ENCODE measurements at regions not wholly inside any gene's neighbourhood (a gene's known extent, or its start where the extent isn't known, plus 50 kb on each side); places are given as distances from the start of the nearest gene placed in this dataset.

DNA sequence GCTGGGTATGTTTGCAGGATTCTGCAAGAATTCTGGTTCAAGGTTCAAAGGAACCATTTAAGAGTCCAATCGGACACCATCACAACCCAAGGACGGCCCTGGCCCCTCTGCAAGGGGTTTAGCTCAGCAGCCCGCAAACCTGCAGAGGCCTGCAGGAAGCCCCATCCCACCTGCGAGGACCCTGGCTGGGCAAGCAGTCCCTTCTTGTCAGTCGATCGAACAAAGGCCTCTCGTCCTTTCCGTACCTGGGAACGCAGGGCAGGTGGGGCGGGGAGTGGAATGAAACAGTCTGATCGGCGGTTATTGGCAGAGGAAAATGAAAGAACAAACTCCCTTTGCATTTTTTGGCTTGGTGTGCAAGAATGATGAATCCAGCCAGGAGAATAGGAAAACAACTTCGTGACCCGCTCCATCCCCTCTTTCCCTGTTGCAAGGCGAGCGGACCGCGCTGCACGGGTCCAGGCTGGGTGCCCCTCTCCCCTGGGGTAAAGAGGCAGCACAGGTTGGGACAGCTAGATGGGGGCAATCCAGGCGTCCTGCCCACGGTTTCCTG lies 73.7 kb downstream of the INSIG1 start:
- TF ChIP-seq, protein P1, sequence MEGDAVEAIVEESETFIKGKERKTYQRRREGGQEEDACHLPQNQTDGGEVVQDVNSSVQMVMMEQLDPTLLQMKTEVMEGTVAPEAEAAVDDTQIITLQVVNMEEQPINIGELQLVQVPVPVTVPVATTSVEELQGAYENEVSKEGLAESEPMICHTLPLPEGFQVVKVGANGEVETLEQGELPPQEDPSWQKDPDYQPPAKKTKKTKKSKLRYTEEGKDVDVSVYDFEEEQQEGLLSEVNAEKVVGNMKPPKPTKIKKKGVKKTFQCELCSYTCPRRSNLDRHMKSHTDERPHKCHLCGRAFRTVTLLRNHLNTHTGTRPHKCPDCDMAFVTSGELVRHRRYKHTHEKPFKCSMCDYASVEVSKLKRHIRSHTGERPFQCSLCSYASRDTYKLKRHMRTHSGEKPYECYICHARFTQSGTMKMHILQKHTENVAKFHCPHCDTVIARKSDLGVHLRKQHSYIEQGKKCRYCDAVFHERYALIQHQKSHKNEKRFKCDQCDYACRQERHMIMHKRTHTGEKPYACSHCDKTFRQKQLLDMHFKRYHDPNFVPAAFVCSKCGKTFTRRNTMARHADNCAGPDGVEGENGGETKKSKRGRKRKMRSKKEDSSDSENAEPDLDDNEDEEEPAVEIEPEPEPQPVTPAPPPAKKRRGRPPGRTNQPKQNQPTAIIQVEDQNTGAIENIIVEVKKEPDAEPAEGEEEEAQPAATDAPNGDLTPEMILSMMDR (IDR thresholded peaks at IDR 0.05; ENCODE audit: control extremely low read depth, extremely low read depth), result no peak
- no peak for ATAC-seq (ENCODE audit: insufficient read depth, low FRiP score)
- Histone ChIP-seq H3K36me3 (ENCODE audit: control insufficient read depth in 4 of 4, insufficient read depth in 4 of 4, low read length in 4 of 4) (no peaks in the 10 kb centered on the region), H3K27ac (ENCODE audit: low read depth in 1 of 2, low read length in 1 of 2) (no peak overlapping the region), H3K4me1 (ENCODE audit: control insufficient read depth in 5 of 5, insufficient read depth in 5 of 5, low read length in 5 of 5) (peaks cover 0 to 23% (median 8%) of the 10 kb centered on the region in 5 donors), H3K27me3 (ENCODE audit: control insufficient read depth in 3 of 3, insufficient read depth in 3 of 3, low read length in 2 of 3) (peaks cover 7 to 76% (median 63%) of the 10 kb centered on the region in 3 donors), H3K9ac (ENCODE audit: insufficient read depth in 1 of 2, low read length in 2 of 2) (no peak overlapping the region), H3K9me3 (ENCODE audit: control insufficient read depth in 4 of 4, insufficient read depth in 3 of 4, low read length in 3 of 4) (peaks cover 0 to 4% (median 0%) of the 10 kb centered on the region in 4 donors), H3K4me3 (no peak overlapping the region)
- no peak for DNase-seq
- 16 to 25% methylated on average over 21 of the region's 21 CpGs for WGBS, 2 donors

DNA sequence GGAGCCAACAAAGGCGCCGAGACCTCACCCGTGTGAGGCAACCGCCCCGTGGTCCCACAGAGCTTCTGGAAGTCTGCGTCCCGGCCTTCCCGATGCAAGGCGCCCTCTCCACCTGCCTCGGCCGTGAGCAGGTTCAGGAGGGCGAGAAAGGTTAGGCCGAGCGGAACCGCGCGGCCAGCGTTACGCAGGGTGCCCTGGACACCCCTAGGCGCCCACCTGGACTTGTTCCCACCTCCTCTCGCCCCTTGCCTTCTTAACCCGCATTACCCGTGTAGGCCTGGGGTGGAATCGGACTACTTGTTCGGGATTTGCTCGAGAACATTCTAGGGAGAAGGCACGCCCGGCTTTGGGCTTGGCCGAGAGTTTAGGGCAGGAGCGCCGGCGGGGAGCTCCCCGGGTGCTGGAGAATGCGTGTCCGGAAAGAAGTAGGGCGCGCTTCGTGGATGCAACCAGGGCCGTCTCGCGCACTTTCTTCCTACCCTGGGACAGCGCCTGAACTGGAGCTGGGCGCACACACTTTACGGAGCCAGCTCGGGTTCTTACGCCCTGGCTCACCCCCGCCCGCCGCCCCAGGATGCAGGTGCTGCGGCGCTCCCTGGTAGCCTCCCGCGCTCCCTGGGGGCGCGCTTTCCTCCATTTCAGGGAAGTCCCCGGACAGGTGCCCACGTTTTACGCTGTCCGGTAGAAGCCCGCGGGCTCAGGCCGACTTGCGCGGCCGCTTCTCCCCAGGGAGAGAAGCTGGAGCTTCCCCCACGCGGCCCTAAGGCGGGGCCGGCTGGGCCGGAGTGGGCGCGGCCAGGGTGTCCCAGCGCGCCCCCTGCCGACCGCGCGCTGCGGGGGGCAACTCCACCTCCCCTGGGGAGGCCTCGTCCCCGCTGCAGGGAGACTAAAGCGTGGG lies 74.5 kb downstream of the INSIG1 start:
- DNase-seq (no peak), ATAC-seq (ENCODE audit: insufficient read depth, low FRiP score) (no peak)
- Histone ChIP-seq H3K4me3 (no peak overlapping the region), H3K9me3 (ENCODE audit: control insufficient read depth in 4 of 4, insufficient read depth in 3 of 4, low read length in 3 of 4) (peaks cover 0 to 4% (median 0%) of the 10 kb centered on the region in 4 donors), H3K36me3 (ENCODE audit: control insufficient read depth in 4 of 4, insufficient read depth in 4 of 4, low read length in 4 of 4) (no peaks in the 10 kb centered on the region), H3K4me1 (ENCODE audit: control insufficient read depth in 5 of 5, insufficient read depth in 5 of 5, low read length in 5 of 5) (peaks cover 0 to 24% (median 8%) of the 10 kb centered on the region in 5 donors), H3K27ac (ENCODE audit: low read depth in 1 of 2, low read length in 1 of 2) (no peak overlapping the region), H3K27me3 (ENCODE audit: control insufficient read depth in 3 of 3, insufficient read depth in 3 of 3, low read length in 2 of 3) (peaks cover 7 to 83% (median 70%) of the 10 kb centered on the region in 3 donors), H3K9ac (ENCODE audit: insufficient read depth in 1 of 2, low read length in 2 of 2) (no peak overlapping the region)
- 2 to 3% methylated on average over 79 to 82 of the region's 82 CpGs for WGBS, 2 donors
- TF ChIP-seq, protein P1 (IDR thresholded peaks at IDR 0.05; ENCODE audit: control extremely low read depth, extremely low read depth), result no peak

DNA sequence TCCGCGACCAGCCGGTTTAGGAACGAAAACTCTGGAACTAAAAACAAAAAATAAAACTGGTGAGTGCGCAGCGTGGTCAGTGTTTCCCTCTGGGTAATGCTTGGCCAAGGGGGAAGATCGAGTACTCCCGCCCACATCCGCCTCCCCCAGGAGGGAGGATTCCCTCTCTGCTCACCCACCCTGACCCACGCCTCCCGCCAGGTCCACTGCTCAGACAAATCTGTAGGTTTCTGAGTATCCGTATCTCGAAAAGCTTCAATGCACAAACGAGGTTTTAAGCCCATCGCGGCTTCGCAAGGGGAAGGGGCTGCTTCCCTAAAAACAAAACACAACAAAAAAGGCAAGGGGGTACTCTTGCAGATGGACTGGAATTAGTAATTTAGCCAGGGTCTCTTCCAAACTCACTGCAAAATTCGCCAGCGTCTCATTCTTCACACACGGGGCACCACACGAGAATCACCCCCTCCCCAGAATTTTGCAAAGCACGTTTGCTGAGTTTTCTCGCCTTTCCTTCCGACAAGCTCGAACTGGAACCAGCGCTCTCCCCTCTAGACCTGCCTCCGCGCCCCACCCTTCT lies 75.2 kb downstream of the INSIG1 start:
- no peak overlapping the region for H3K27ac ChIP-seq (ENCODE audit: low read depth in 1 of 2, low read length in 1 of 2)
- peaks cover 0 to 29% (median 8%) of the 10 kb centered on the region in 5 donors for H3K4me1 ChIP-seq (ENCODE audit: control insufficient read depth in 5 of 5, insufficient read depth in 5 of 5, low read length in 5 of 5)
- 3 to 6% methylated on average over 28 of the region's 28 CpGs for WGBS, 2 donors
- no peak overlapping the region for H3K4me3 ChIP-seq
- no peak for ATAC-seq (ENCODE audit: insufficient read depth, low FRiP score)
- no peak for DNase-seq
- peaks cover 7 to 89% (median 75%) of the 10 kb centered on the region in 3 donors for H3K27me3 ChIP-seq (ENCODE audit: control insufficient read depth in 3 of 3, insufficient read depth in 3 of 3, low read length in 2 of 3)
- no peak overlapping the region for H3K9ac ChIP-seq (ENCODE audit: insufficient read depth in 1 of 2, low read length in 2 of 2)
- peaks cover 0 to 4% (median 0%) of the 10 kb centered on the region in 4 donors for H3K9me3 ChIP-seq (ENCODE audit: control insufficient read depth in 4 of 4, insufficient read depth in 3 of 4, low read length in 3 of 4)
- H3K36me3 ChIP-seq (ENCODE audit: control insufficient read depth in 4 of 4, insufficient read depth in 4 of 4, low read length in 4 of 4), result no peaks in the 10 kb centered on the region
- TF ChIP-seq, protein P1 (IDR thresholded peaks at IDR 0.05; ENCODE audit: control extremely low read depth, extremely low read depth), result no peak

Data from lung (tissue), 11 donors.